SK-N-SH (cell line): ENCODE measurements at regions not wholly inside any gene's neighbourhood (a gene's known extent, or its start where the extent isn't known, plus 50 kb on each side); places are given as distances from the start of the nearest gene placed in this dataset.
"Not testable (repeated sequence)": the region's sequence is repeated elsewhere in the genome, so short reads cannot be mapped to it uniquely, and the experiment has no call there.

Experiments
- CTCF ChIA-PET: fragments of 300-600, 350-600 bp; formaldehyde crosslinking; extraction: SDS; loops from one replicate; lab custom pipeline; 2021; lab: Yijun Ruan, JAX
- POLR2A ChIA-PET: fragments of 350-600 bp; sonication (Branson Sonifier 250); formaldehyde crosslinking; extraction: SDS; loops from one replicate; lab custom pipeline; 2020; ENCODE audit warnings: antibody characterized with exemption, inconsistent platforms; lab: Yijun Ruan, JAX
- DNase-seq: peaks from one replicate; pipeline ENCODE4 v3.0.0; 2012
- H2AFZ ChIP-seq: fragments of 200-600 bp; sonication (generic); 2 replicates; pipeline ENCODE4 v1.8.1; 2016; ENCODE audit warnings: antibody characterized with exemption, mild to moderate bottlenecking, low read depth
- H3F3A ChIP-seq: fragments of 200-600 bp; sonication (generic); replicated peaks from 2 replicates; pipeline ENCODE3; 2016; ENCODE audit warnings: antibody characterized with exemption, mild to moderate bottlenecking; ENCODE audit not compliant: insufficient read depth
- H3K27ac ChIP-seq, 2 experiments: fragments of 200-500 bp in 1 of 2; fragments of 200-600 bp in 1 of 2; sonication (Bioruptor generic) in 1 of 2; sonication (generic), shearing (Covaris generic) in 1 of 2; 2 replicates each; pipeline versions ENCODE4 v1.5.1 to v1.6.1; 2014 to 2016; ENCODE audit warnings: low read depth in 2 of 2, inconsistent platforms in 1 of 2, low read length in 1 of 2, mild to moderate bottlenecking in 1 of 2, mixed read lengths in 1 of 2
- H3K27me3 ChIP-seq: fragments of 200-600 bp; sonication (generic), shearing (Covaris generic); 2 replicates; pipeline ENCODE4 v1.6.1; 2016; ENCODE audit warnings: mixed run types; ENCODE audit not compliant: insufficient read depth
- H3K36me3 ChIP-seq, 2 experiments: fragments of 200-500 bp in 1 of 2; fragments of 200-600 bp in 1 of 2; sonication (Bioruptor generic) in 1 of 2; sonication (generic) in 1 of 2; replicated peaks in 1 of 2; 2 replicates each; pipeline versions ENCODE3 to v1.5.1; 2014 to 2016; ENCODE audit warnings: low read length in 1 of 2, mild to moderate bottlenecking in 1 of 2; ENCODE audit not compliant: insufficient read depth in 2 of 2, control insufficient read depth in 1 of 2
- H3K4me1 ChIP-seq, 2 experiments: fragments of 200-500 bp in 1 of 2; fragments of 200-600 bp in 1 of 2; sonication (Bioruptor generic) in 1 of 2; sonication (generic), shearing (Covaris generic) in 1 of 2; 2 replicates each; pipeline versions ENCODE4 v1.5.1 to v1.6.1; 2014 to 2016; ENCODE audit warnings: low read depth in 1 of 2, low read length in 1 of 2, mixed run types in 1 of 2; ENCODE audit not compliant: insufficient read depth in 2 of 2, control insufficient read depth in 1 of 2
- H3K4me2 ChIP-seq: fragments of 200-600 bp; sonication (generic), shearing (Covaris generic); 2 replicates; pipeline ENCODE4 v1.6.1; 2017; ENCODE audit warnings: mixed run types
- H3K4me3 ChIP-seq, 2 experiments: fragments of 200-500 bp in 1 of 2; fragments of 200-600 bp in 1 of 2; sonication (Bioruptor generic) in 1 of 2; sonication (generic), shearing (Covaris generic) in 1 of 2; 2 replicates each; pipeline versions ENCODE4 v1.5.1 to v1.8.1; 2014 to 2016; ENCODE audit warnings: low read depth in 2 of 2, inconsistent platforms in 1 of 2, low read length in 1 of 2, mild to moderate bottlenecking in 1 of 2, mixed read lengths in 1 of 2, moderate library complexity in 1 of 2
- H3K79me2 ChIP-seq: fragments of 200-600 bp; sonication (generic); 2 replicates; pipeline ENCODE4 v1.8.1; 2017; ENCODE audit warnings: mild to moderate bottlenecking; ENCODE audit not compliant: insufficient read depth
- H3K9ac ChIP-seq: fragments of 200-600 bp; sonication (generic); 2 replicates; pipeline ENCODE4 v1.6.1; 2017; ENCODE audit warnings: mixed run types
- H3K9me2 ChIP-seq: fragments of 200-600 bp; sonication (generic); 2 replicates; pipeline ENCODE4 v1.6.1; 2017; ENCODE audit warnings: mixed run types
- H3K9me3 ChIP-seq: fragments of 200-600 bp; sonication (generic); 2 replicates; pipeline ENCODE4 v1.6.1; 2017; ENCODE audit warnings: mixed run types, mild to moderate bottlenecking, moderate library complexity
- H4K20me1 ChIP-seq: fragments of 200-600 bp; sonication (generic); 2 replicates; pipeline ENCODE4 v1.6.1; 2017; ENCODE audit warnings: mild to moderate bottlenecking, mixed run types; ENCODE audit not compliant: insufficient read depth
- CTCF ChIP-seq: fragments of 200-600 bp; sonication (generic); IDR thresholded peaks from 2 replicates; pipeline ENCODE4 v1.6.1; 2017; ENCODE audit warnings: antibody characterized with exemption, mild to moderate bottlenecking, moderate library complexity
- FOXM1 ChIP-seq: IDR thresholded peaks from 2 replicates; pipeline ENCODE4 v1.4.0; 2012; ENCODE audit warnings: low read depth, mild to moderate bottlenecking
- GABPA ChIP-seq: IDR thresholded peaks from 2 replicates; pipeline ENCODE4 v1.4.0; 2012; ENCODE audit warnings: low read depth, mild to moderate bottlenecking
- MAX ChIP-seq: IDR thresholded peaks from 2 replicates; pipeline ENCODE4 v1.4.0; 2012; ENCODE audit warnings: low read depth
- MEF2A ChIP-seq: IDR thresholded peaks from 2 replicates; pipeline ENCODE4 v1.4.0; 2012; ENCODE audit warnings: low read depth, borderline replicate concordance
- NFIC ChIP-seq: IDR thresholded peaks from 2 replicates; pipeline ENCODE4 v1.4.0; 2012; ENCODE audit warnings: borderline replicate concordance
- NRF1 ChIP-seq: IDR thresholded peaks from 2 replicates; pipeline ENCODE4 v1.6.1; 2012; ENCODE audit warnings: low read depth, mild to moderate bottlenecking, low read length
- RXRA ChIP-seq: IDR thresholded peaks from 2 replicates; pipeline ENCODE4 v1.4.0; 2012; ENCODE audit warnings: low read depth, mild to moderate bottlenecking, borderline replicate concordance
- SMC3 ChIP-seq: IDR thresholded peaks from 2 replicates; pipeline ENCODE4 v1.6.1; 2012; ENCODE audit warnings: low read depth, low read length, improper control_type of control experiment
- TCF12 ChIP-seq: IDR thresholded peaks from 2 replicates; pipeline ENCODE4 v1.4.0; 2012
- YY1 ChIP-seq: IDR thresholded peaks from 2 replicates; pipeline ENCODE4 v1.4.0; 2012; ENCODE audit warnings: low read depth, mild to moderate bottlenecking
- ZBTB33 ChIP-seq: IDR thresholded peaks from 2 replicates; pipeline ENCODE4 v1.4.0; 2012; ENCODE audit warnings: low read depth, borderline replicate concordance
- WGBS: methylation state at CpG from one replicate; pipeline ENCODE4 v1.1.6; 2017; ENCODE audit warnings: low lambda C conversion rate; 5-methylcytosine and 5-hydroxymethylcytosine counted together
- TF ChIP-seq, protein P1 (sequence below): IDR thresholded peaks from 2 replicates; pipeline ENCODE4 v1.6.1; 2012; ENCODE audit warnings: mild to moderate bottlenecking, low read depth, low read length, moderate library complexity

- Histone ChIP-seq H2AFZ (no peak overlapping the region), H3K4me2 (no peak overlapping the region), H3K36me3 (no peaks in the 10 kb centered on the region), H3K4me1 (no peaks in the 10 kb centered on the region), H3F3A (no peaks in the 10 kb centered on the region), H3K4me3 (no peak overlapping the region), H4K20me1 (no peaks in the 10 kb centered on the region), H3K27me3 (no peaks in the 10 kb centered on the region), H3K9ac (no peak overlapping the region), H3K27ac (no peak overlapping the region), H3K79me2 (no peaks in the 10 kb centered on the region), H3K9me3 (no peaks in the 10 kb centered on the region), H3K9me2 (no peaks in the 10 kb centered on the region)
- DNase-seq, result no peak
- WGBS, result 4% methylated on average over 1 of the region's 1 CpG
- ChIA-PET POLR2A (no interaction called here), CTCF (no interaction called here)
- TF ChIP-seq TCF12 (no peak), CTCF (no peak), MAX (no peak), RXRA (no peak), FOXM1 (no peak), NFIC (no peak), SMC3 (no peak), ZBTB33 (no peak), GABPA (no peak), YY1 (no peak), MEF2A (no peak), NRF1 (no peak)
- TF ChIP-seq, protein P1, sequence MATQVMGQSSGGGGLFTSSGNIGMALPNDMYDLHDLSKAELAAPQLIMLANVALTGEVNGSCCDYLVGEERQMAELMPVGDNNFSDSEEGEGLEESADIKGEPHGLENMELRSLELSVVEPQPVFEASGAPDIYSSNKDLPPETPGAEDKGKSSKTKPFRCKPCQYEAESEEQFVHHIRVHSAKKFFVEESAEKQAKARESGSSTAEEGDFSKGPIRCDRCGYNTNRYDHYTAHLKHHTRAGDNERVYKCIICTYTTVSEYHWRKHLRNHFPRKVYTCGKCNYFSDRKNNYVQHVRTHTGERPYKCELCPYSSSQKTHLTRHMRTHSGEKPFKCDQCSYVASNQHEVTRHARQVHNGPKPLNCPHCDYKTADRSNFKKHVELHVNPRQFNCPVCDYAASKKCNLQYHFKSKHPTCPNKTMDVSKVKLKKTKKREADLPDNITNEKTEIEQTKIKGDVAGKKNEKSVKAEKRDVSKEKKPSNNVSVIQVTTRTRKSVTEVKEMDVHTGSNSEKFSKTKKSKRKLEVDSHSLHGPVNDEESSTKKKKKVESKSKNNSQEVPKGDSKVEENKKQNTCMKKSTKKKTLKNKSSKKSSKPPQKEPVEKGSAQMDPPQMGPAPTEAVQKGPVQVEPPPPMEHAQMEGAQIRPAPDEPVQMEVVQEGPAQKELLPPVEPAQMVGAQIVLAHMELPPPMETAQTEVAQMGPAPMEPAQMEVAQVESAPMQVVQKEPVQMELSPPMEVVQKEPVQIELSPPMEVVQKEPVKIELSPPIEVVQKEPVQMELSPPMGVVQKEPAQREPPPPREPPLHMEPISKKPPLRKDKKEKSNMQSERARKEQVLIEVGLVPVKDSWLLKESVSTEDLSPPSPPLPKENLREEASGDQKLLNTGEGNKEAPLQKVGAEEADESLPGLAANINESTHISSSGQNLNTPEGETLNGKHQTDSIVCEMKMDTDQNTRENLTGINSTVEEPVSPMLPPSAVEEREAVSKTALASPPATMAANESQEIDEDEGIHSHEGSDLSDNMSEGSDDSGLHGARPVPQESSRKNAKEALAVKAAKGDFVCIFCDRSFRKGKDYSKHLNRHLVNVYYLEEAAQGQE, result no peak
These were observed 406.6 kb downstream of the NYAP2 start for GRCh38 chr2:225806105-225806504.

DNA sequence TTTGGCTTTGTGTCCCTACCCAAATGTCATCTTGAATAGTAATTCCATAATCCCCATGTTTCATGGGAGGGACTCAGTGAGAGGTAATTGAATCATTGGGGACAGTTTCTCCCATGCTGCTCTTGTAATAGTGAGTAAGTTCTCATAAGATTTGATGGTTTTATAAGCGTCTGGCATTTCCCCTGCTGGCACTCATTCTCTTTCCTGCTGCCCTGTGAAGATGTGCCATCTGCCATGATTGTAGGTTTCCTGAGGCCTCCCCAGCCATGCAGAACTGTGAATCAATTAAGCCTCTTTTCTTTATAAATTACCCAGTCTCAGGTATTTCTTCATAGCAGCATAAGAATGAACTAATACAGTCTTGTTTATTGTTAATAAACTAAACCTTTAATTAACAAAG lies 402.6 kb downstream of the NYAP2 start:
- H3K9ac ChIP-seq, H2AFZ ChIP-seq, H3K9me3 ChIP-seq, H3K36me3 ChIP-seq, DNase-seq, H3K4me2 ChIP-seq, H3K27me3 ChIP-seq, H3K27ac ChIP-seq, H3K79me2 ChIP-seq, H3K9me2 ChIP-seq, CTCF ChIA-PET, H3K4me1 ChIP-seq, H3F3A ChIP-seq, POLR2A ChIA-PET, H4K20me1 ChIP-seq, H3K4me3 ChIP-seq: not testable (repeated sequence)
- 6% methylated on average over 1 of the region's 1 CpG for WGBS
